Right forelimb (tissue), 1 donor: ENCODE measurements at regions not wholly inside any gene's neighbourhood (a gene's known extent, or its start where the extent isn't known, plus 50 kb on each side); places are given as distances from the start of the nearest gene placed in this dataset.

Source experiments
- DNase-seq: peaks from one replicate; pipeline ENCODE4 v3.0.0-alpha.2; 2018

DNA sequence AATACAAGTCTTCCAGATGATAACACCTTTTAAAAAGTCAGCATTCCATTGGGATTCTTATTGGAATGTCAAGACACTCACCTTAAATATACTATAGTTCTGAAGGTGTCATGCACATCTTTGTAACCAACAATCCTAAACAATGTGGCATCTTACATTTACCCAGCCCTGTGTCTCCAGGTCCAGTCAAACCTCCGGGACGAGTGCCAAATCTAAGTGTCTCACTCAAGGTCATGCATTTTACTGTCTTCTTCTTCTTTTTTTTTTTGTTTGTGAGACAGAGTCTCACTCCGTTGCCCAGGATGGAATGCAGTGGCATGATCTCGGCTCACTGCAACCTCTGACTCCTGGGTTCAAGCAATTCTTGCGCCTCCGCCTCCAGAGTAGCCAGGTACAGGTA, 206.9 kb upstream of the FAM98A start:
- no peak for DNase-seq

DNA sequence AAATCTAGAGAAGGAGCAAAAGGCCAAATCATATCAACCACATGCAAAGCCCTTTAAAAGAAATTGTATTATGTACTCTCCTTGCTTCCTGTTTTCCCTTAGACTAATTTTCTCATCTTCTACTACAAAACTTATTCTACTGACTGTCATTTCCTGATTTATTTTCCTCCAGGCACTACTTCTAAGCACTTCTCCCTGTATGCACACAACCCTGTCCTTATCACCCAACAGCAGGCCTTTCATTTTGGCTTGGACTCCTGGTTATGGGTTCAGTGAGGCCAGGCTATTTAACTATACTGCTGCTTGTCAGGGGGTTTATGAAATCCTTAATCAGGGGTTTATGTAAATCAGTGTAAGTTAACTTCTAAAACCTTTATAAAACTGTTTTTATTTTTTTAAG, 205.1 kb upstream of the FAM98A start:
- no peak for DNase-seq

DNA sequence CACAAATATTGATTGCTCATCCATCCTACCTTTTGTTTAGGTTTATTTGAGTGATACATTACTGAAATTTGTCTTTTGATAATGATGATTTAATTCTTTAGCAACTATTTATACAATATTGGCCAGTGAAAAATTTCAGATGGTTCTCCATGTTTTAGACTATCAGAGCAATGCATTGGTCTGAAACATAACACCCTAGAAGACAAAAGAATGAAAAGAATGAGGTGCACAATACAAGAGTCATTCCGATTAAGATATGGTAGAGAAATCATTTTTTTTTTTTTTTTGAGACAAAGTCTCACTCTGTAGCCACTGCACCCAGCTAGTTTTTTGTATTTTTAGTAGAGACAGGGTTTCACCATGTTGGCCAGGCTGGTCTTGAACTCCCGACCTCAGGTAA, 197.4 kb upstream of the FAM98A start:
- DNase-seq: no peak

DNA sequence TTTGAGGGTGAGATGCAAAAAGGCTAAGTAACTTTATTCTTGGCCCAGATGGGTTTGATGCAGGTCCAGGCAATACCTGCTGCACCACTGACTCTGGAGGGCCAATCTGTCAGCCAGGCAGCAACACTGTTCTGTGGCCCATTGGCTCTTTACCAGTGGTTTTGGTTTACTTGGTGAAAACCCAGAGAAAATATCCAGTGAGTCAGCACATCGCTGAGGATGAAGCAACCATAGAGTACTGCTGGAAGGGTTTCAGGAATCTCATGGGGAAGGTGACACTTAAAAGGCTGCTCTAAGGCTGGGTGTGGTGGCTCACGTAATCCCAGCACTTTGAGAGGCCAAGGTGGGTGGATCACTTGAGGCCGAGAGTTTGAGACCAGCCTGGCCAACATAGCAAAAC, 192.5 kb upstream of the FAM98A start:
- DNase-seq: no peak

DNA sequence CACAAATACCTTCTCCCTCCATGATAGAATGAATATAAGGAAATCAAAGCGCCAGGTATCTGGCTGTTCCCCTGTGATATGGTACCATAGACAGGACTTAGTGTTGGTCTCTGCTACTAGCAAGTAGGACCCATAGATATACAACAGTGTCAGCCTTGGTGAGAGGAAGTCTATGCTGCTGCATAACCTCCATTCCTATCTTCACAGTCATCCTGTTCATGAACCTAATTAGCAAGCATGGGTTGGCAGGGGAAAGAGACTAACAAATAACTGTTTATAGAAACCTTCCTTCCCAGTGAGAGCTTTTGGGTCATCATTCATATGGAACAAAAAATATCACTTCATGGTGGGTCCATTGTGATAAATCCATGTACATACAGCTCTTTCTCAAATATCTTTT, 188.9 kb upstream of the FAM98A start:
- no peak for DNase-seq

DNA sequence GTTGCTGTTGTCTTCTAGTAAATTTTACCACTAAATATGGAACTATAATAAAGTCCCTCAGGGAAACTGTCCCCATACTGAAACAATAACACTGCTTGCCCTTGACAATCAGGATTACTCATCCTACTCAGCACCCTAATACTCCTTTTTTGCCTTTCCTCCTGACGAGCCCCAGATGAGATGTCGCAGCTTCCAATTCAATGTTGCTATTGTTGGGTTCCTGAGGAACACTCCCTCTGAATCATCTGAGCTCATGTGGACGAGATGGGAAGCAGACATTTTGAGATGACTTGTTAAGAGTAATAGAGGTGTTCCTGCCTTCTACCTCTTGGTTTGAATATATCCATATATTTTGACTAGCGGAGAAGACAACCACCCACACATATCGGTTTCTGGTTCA, 187.8 kb upstream of the FAM98A start:
- no peak for DNase-seq

DNA sequence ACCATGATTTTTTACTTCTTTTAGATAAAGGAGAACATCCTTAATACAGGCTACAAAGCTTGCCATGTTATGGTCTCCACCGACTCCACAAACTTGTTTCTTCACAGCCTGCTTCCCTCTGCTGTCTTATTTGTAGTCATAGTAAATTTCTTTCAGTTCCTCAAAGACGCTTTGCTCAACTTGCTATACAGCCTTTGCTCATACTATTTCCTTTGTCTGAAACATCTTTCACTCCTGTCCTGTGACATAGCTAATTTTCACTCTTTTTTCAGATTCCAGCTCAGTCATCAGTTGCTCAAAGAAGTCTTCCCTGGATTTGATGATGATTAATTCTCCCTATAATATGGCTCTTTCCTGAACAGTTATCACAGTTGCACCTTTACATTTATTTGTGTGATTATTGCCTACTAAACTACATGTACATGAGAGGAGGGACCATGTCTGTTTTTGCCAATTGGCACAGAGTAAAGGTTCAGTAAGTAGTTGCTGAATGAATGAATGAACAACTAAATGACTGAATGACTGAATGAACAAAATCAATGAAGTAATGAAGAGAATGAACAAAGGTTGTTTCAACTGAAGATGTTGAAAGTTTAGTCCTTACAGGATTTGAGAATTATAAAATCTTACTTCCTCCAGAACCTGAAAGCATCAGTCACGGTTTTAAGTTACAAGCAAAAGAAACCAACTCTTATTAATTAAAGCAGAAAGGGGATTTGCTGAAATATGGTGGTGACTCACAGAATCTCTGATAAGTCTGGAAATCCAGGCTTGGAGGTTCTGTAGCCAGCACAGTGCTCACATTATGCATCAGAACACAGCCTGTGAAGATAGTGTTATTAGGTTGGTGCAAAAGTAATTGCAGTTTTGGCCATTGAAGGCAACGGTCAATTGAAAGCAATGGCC, 186.4 kb upstream of the FAM98A start:
- DNase-seq: no peak

DNA sequence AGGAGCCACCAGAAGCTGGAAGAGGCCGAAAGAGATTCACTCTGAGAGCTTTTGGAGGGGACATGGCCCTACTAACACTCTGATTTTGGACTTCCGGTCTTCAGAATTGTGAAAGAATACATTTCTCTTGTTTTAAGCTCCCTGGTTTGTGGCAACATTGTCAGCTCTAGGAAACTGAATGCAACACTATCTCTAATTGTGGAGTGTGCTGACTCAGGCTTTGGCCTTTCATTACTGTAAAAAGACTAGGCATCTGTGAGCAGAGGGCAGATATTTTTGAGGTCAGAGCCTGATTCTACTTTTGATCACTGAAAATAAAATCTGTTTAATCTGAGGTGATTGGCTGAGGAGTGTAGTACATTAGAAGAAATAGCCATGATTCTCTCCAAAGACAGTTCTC, 185.4 kb upstream of the FAM98A start:
- no peak for DNase-seq

DNA sequence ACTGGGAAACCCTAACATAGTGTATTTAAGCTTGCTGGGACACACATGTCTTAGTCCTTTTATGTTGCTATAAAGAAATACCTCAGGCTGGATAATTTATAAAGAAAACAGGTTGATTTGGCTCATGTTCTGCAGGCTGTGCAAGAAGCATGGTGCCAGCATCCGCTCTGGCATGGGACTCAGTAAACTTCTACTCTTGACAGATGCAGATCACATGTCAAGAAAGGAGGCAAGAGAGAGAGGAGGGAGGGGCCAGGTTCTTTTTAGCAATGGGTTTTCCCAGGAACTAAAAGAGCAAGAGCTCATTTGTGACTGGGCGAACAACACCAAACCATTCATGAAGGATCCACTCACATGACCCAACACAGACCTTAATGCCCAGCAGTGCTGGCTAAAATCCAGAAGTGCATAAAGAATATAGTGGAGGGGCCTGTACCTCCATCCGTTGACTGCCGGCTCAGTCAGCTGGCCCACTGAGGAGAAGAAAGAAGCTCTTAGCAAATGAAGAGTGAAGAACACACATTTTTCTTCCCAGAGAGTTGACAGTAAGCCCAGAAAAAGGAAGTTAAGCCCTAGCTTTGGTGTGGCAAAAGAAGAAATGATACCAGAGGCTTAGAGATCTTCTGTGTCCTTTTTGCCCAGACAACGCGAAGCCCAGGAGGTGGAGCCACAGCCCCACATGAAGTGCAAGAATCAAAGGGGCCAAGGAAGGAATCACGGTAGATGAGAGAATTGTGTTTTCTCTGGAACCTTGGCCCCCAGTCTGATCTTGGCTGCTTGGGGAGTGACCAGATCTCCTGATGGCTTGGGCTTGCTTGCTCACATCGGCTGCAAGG, 183.5 kb upstream of the FAM98A start:
- DNase-seq: no peak

DNA sequence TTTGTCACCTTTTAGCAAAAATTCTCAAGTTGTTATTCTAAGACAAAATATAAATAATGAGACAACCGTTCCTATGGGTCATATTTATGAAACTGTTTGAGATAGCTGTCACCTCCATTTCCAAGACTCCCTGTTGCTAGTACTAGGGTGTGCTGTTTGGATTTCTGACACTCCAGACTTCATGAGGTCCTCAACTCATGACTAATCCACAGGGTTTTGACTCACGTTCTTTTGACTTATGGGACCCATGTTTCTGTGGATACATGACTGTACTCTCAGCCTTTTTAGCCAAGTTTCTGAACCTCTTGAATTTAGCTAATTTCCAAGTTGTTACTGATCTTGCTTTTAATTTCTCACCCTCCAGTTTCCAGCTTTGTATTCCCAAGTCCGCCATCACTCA, 178.7 kb upstream of the FAM98A start:
- DNase-seq: no peak

DNA sequence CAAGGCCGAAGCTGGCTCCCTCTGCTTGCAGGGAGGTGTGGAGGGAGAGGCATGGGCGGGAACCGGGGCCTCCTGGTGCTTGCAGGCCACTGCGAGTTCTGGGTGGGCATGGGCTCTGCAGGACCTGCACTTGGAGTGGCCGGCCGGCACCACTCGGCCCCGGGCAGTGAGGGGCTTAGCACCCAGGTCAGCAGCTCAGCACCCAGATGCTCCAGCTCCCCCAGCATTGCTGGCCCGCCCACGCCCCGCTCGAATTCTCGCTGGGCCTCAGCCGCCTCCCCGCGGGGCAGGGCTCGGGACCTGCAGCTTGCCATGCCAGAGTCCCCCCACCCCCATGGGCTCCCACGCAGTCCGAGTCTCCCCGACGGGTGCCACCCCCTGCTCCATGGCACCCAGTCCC, 176.2 kb upstream of the FAM98A start:
- DNase-seq: no peak

DNA sequence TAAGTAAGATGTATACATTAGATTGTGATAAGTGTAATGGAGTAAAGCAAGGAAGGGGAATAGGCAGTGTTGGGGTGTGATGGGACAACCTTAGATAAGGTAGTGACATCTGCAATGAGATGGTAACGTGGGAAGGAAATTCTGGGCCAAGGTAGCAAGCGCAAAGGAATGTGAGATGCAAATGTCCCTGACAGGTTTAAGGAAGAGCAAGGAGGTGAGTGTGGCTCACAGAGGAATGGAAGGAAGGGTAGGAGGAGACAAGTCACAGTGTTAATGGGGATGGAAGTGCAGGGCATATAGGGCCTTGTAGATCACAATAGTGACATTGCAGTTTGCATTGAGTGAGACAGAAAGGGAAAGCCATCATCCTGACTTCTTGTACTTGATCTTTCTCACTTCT, 170.9 kb upstream of the FAM98A start:
- no peak for DNase-seq

DNA sequence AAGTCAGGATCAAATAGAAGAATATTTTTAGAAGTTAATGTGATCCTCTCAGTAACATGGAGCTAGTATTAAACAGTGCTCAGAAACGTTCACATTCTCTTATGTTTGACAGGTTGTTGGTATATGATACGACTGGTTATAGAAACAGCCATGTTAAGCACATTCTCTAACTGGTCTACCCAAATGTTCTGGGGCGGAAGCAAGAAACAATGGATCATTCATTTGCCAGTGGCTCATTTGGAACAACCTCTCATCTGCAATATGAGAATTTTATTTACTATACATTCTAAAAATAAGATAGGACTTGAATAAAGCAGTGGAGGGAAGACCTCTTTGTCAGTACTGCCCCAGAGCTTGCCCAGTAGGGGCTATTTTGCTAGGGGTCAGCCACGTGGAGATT, 167.1 kb upstream of the FAM98A start:
- DNase-seq: no peak

DNA sequence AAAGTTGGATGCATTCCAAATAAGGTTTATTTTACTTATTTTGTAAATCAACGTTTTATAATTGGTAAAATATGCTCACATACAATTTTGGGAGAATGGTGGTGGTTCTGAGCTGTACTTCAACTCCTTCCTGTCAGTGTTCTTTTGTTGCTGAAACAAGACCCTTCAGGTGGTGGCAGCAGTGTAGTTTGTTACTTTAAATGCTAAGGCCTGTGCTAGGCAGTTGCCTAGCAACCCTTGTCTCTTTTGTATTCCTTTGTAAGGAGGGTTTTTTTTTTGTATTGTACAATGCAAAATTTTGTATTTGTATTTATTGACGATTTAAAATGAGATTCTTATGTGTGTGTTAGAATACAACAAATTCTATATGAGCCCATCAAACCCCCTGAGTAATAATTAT, 166.0 kb upstream of the FAM98A start:
- DNase-seq: no peak

DNA sequence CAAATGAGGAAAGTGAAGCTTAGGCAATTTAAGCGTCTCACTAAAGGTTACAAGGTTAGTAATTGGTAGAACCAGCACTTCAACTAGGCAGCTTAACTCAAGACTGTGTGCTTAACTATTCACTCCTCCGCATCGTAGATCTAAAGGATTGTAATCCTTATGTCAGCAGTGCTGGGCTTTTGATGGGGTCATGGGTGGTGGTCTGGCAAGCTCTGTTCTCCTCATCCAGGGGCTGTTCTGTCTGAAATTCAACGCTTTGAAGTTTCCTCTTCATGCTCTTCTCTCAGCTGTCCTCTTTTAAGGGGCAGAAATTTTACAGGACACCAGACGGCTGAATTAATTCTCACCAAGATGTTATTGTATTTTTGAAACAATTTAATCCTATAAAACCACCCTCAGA, 165.5 kb upstream of the FAM98A start:
- no peak for DNase-seq

DNA sequence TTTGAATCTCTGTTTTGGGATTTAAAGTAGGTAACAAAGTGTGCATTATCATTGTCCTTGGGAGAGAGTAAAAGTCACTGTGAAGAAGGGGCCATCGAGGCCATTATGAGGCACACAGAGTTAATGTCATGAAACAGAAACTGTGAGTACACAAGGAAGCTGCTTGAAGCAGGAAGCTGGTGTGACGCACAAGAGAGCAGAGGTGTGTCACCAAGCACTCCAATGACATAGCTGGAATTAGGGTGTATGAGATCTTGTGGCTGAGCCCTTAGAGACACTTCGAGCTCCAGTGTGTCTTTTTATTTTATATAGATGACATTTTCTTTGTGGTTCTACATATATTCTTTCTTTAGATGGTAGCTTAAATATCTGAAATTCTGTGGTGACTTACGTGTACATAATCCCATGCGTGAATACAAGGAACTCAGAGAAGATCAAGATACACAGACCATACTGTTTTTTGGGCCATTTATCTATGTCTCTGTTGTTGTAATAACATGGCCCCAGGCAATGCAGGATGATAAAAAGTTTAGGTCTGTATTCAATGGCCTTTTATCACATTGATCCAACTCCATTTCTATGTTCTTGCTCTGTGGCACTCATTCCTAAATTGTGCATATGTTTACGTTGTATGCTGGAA, 164.7 kb upstream of the FAM98A start:
- no peak for DNase-seq

DNA sequence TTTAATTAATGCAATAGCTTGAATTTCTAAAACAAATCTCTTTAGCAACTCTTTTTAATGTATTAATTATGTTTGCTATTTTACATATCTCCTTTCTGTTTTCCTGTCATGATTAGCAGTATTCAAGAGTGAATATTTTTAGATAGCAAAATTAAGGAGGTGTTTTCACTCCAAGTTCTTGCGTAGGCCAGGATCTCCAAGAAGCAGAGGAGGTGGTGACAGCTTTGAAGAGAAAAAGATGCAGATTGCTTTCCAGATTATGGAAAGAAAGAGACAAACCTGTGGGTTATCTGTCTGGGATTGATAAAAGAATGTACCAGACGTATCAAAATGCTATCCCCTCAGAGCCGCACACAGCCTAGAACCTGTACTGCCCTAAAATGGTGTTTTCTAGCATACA, 163.5 kb upstream of the FAM98A start:
- no peak for DNase-seq

DNA sequence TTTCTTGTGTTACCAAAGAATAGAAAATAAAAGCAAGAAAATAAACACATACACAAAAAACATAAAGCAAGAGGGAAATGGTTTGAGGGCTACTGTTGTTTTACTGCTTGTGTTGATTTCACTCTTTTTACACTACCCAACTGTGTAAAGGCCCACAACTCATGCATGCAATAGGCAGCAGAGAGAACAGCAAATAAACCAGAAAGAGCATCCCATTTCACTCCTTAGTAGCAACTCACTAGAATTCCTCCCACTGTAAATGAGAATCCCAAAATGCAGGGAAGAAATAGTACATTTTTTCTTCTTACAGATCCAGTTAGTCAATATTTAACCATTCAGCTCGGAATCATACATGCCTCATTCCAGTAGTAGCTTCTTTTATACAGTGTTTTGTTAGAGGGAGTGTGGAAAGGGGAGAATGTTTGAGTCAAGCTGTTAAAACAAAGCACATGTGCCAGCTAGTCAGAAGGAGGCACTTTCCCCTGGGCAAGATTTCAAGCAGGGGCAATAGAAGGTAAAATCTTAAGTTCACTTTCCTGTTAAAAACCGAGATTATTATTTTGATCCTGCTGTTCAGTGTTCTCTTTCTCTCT, 147.2 kb upstream of the FAM98A start:
- DNase-seq: no peak

DNA sequence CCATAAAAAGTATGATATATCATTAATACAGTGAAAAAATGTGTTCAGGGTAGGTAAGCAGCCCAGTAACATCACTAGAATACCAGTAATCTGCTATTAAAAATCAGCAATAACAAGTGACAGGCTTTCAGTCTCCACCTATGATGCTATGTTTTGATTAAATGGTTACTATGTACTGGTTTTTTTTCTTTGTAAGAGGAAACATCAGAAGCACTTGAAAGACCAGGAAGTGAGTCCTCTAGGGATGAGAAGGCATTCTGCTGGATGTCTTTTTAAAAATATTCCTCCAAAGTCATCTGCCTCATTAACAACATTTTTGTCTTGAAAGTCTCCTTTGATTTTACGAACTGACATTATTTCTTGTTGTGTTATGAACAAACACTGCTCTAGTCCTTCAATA, 136.0 kb upstream of the FAM98A start:
- no peak for DNase-seq

DNA sequence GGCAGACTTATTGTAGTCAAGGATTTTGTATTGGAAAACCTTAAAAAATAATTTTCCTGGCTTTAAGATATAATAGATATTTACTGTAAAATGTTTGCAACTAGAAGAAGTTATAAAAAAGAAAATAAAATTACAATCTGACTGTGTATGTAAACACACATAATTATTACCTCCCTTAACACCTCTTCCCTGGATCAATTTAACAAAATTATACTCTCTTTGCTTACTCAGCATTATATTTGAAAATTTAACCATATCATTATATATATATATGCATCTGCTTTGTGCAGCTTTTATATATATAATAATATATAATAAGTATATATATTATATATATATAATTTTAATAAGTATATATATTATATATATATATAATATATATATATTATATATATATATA, 131.7 kb upstream of the FAM98A start:
- no peak for DNase-seq

DNA sequence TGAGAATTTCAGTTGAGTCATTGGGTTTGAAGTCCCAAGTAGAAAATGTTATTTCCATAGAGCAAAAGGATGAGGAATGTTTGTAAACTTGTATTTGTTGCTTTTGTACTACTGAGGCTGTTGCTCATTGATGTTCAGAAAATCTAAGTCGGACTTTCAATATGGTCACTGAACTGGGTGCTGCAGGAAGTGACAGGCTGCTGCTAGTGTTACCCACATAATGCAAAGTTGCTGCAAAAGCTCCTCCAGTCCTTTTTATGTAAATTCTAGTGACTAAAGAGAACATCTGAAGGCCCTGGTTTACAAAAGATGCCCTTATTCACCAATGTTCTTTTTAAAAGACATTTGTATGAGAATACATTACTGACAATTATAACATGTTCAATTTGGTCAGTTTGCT, 131.1 kb upstream of the FAM98A start:
- no peak for DNase-seq

DNA sequence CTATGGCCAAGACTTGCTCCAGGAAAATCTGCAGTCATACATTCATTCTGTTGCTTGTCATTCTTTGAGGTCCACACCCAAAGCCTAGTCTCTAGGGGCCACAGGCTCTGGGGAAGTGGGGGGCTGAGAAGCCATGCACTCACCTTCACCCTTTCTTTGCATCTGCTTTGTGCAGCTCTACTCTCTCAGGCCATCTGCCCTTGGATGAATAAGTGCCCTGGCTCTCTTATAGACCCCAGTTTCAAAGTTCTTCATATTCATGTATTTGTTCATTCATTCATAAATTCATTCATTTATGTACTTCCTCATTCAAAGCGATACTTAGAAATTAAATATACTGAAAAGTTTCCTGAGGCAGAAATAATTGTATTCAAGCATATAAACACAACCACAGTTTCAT, 130.3 kb upstream of the FAM98A start:
- no peak for DNase-seq

DNA sequence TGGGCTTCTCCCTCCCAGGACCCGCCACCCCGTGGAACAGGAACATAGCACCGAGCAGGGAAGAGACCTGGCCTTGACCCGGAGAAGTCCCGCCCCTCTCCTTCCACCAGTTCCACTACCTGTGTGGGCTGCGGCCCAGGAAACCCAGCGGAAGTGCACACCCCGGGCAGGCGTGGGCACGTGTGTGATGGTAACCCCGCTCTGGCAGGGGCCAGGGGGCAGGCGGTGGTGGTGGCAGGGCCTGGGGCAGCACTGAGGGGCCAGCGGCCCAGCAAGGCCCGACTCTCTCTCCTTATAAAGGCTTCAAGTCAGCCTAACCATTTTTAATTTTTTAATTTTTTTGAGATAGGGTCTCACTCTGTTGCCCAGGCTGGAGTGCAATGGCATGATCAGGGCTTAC, 129.0 kb upstream of the FAM98A start:
- DNase-seq: no peak
